IMR-90 (cell line): ENCODE measurements at regions not wholly inside any gene's neighbourhood (a gene's known extent, or its start where the extent isn't known, plus 50 kb on each side); places are given as distances from the start of the nearest gene placed in this dataset.

Source experiments
- ATAC-seq: fragments of 200-7000 bp; cut with Tn5 transposase; 2 replicates; pipeline ENCODE4 v1.9.1; 2020; ENCODE audit warnings: low read depth, mild to moderate bottlenecking, moderate library complexity
- BruUV-seq: library from RNA; stranded (reverse); fragments of 400-500 nt; replicated peaks from 2 replicates; lab custom pipeline; 2021; lab: Mats Ljungman, UMichigan
- CTCF ChIA-PET: fragments of 300-600 bp; formaldehyde crosslinking; extraction: SDS; loops from one replicate; lab custom pipeline; 2021; ENCODE audit warnings: antibody characterized with exemption; lab: Yijun Ruan, JAX
- POLR2A ChIA-PET: fragments of 300-600 bp; sonication (Branson Sonifier 250); formaldehyde crosslinking; loops from one replicate; lab custom pipeline; 2022; ENCODE audit warnings: antibody characterized with exemption; ENCODE audit not compliant: unreplicated experiment; lab: Charles Lee
- DNase-seq: peaks from one replicate; pipeline ENCODE4 v3.0.0; 2013
- H2AFZ ChIP-seq: replicated peaks from 2 replicates; pipeline ENCODE3; 2013; ENCODE audit warnings: low read length, mild to moderate bottlenecking; ENCODE audit not compliant: poor library complexity
- H2AK5ac ChIP-seq: 2 replicates; pipeline ENCODE4 v1.6.1; 2013; ENCODE audit warnings: low read depth, low read length, inconsistent platforms
- H2AK9ac ChIP-seq: replicated peaks from 2 replicates; pipeline ENCODE3; 2013; ENCODE audit warnings: mild to moderate bottlenecking, low read depth, low read length, moderate library complexity; ENCODE audit not compliant: poor library complexity
- H2BK120ac ChIP-seq: 2 replicates; pipeline ENCODE4 v1.6.1; 2013; ENCODE audit warnings: low read depth, low read length, inconsistent platforms
- H2BK15ac ChIP-seq: 3 replicates; pipeline ENCODE4 v1.6.1; 2013; ENCODE audit warnings: low read depth, low read length, inconsistent platforms
- H2BK20ac ChIP-seq: 2 replicates; pipeline ENCODE4 v1.6.1; 2013; ENCODE audit warnings: low read depth, mild to moderate bottlenecking, inconsistent platforms, low read length, moderate library complexity
- H2BK5ac ChIP-seq: 2 replicates; pipeline ENCODE4 v1.6.1; 2013; ENCODE audit warnings: mild to moderate bottlenecking, low read depth, low read length, inconsistent platforms; ENCODE audit not compliant: poor library complexity, severe bottlenecking
- H3K14ac ChIP-seq: replicated peaks from 2 replicates; pipeline ENCODE4 v1.6.1; 2013; ENCODE audit warnings: low read depth, low read length, inconsistent platforms
- H3K18ac ChIP-seq: 2 replicates; pipeline ENCODE4 v1.6.1; 2013; ENCODE audit warnings: low read depth, low read length, control low read depth
- H3K23ac ChIP-seq: 2 replicates; pipeline ENCODE4 v1.6.1; 2013; ENCODE audit warnings: low read depth, low read length, inconsistent platforms
- H3K27ac ChIP-seq: 2 replicates; pipeline ENCODE4 v1.5.1; 2013; ENCODE audit warnings: mild to moderate bottlenecking, control low read depth, low read length; ENCODE audit not compliant: insufficient read depth
- H3K27me3 ChIP-seq: 2 replicates; pipeline ENCODE4 v1.6.1; 2013; ENCODE audit warnings: low read length; ENCODE audit not compliant: control insufficient read depth, insufficient read depth
- H3K36me3 ChIP-seq: 2 replicates; pipeline ENCODE4 v1.6.1; 2013; ENCODE audit warnings: low read length, mixed read lengths; ENCODE audit not compliant: control insufficient read depth, insufficient read depth
- H3K4ac ChIP-seq: 2 replicates; pipeline ENCODE4 v1.6.1; 2013; ENCODE audit warnings: low read depth, low read length, inconsistent platforms
- H3K4me1 ChIP-seq: 2 replicates; pipeline ENCODE4 v1.6.1; 2013; ENCODE audit warnings: low read length, mixed read lengths; ENCODE audit not compliant: control insufficient read depth, insufficient read depth
- H3K4me2 ChIP-seq: 2 replicates; pipeline ENCODE4 v1.6.1; 2013; ENCODE audit warnings: low read depth, mild to moderate bottlenecking, control low read depth, low read length, moderate library complexity
- H3K4me3 ChIP-seq: 2 replicates; pipeline ENCODE4 v1.5.1; 2013; ENCODE audit warnings: low read depth, mild to moderate bottlenecking, control low read depth, low read length, moderate library complexity; ENCODE audit not compliant: insufficient read depth
- H3K56ac ChIP-seq: 2 replicates; pipeline ENCODE4 v1.6.1; 2013; ENCODE audit warnings: low read length, inconsistent platforms; ENCODE audit not compliant: insufficient read depth; ENCODE audit errors: extremely low read depth
- H3K79me1 ChIP-seq, 2 experiments: 2 replicates each; pipeline ENCODE4 v1.6.1; 2013; ENCODE audit warnings: low read length in 2 of 2, inconsistent platforms in 1 of 2, low read depth in 1 of 2
- H3K9ac ChIP-seq: 2 replicates; pipeline ENCODE4 v1.6.1; 2013; ENCODE audit warnings: low read depth, low read length, control low read depth
- H3K9me1 ChIP-seq: 2 replicates; pipeline ENCODE4 v1.6.1; 2013; ENCODE audit warnings: low read length, inconsistent platforms; ENCODE audit not compliant: insufficient read depth
- H3K9me3 ChIP-seq: 2 replicates; pipeline ENCODE4 v1.6.1; 2013; ENCODE audit warnings: low read length; ENCODE audit not compliant: control insufficient read depth, insufficient read depth
- H4K20me1 ChIP-seq: 2 replicates; pipeline ENCODE4 v1.6.1; 2013; ENCODE audit warnings: low read length, inconsistent platforms; ENCODE audit not compliant: insufficient read depth
- H4K5ac ChIP-seq: 2 replicates; pipeline ENCODE4 v1.6.1; 2013; ENCODE audit warnings: mild to moderate bottlenecking, low read depth, low read length, control low read depth
- H4K8ac ChIP-seq, 2 experiments: 2 replicates each; pipeline ENCODE4 v1.6.1; 2013; ENCODE audit warnings: low read depth in 2 of 2, low read length in 2 of 2, control low read depth in 1 of 2, inconsistent platforms in 1 of 2
- H4K91ac ChIP-seq: 2 replicates; pipeline ENCODE4 v1.6.1; 2013; ENCODE audit warnings: low read depth, low read length, inconsistent platforms; ENCODE audit not compliant: insufficient read depth
- CEBPB ChIP-seq: IDR thresholded peaks from 2 replicates; pipeline ENCODE4 v1.6.1; 2012; ENCODE audit warnings: low read depth, low read length, improper control_type of control experiment
- CHD1 ChIP-seq: IDR thresholded peaks from 2 replicates; pipeline ENCODE4 v1.6.1; 2012; ENCODE audit warnings: low read depth, low read length, improper control_type of control experiment
- MXI1 ChIP-seq: IDR thresholded peaks from 2 replicates; pipeline ENCODE4 v1.6.1; 2012; ENCODE audit warnings: low read depth, mild to moderate bottlenecking, low read length, moderate library complexity, borderline replicate concordance
- NFE2L2 ChIP-seq: fragments of 150-350 bp; IDR thresholded peaks from 2 replicates; pipeline ENCODE4 v1.6.1; 2016; ENCODE audit warnings: low read depth, mild to moderate bottlenecking, low read length
- POLR2A ChIP-seq: IDR thresholded peaks from 2 replicates; pipeline ENCODE4 v1.6.1; 2012; ENCODE audit warnings: mild to moderate bottlenecking, low read depth, low read length
- RCOR1 ChIP-seq: IDR thresholded peaks from 2 replicates; pipeline ENCODE4 v1.6.1; 2012; ENCODE audit warnings: mild to moderate bottlenecking, low read length, improper control_type of control experiment; ENCODE audit not compliant: insufficient replicate concordance
- RFX5 ChIP-seq: IDR thresholded peaks from 2 replicates; pipeline ENCODE4 v1.8.0; 2012; ENCODE audit warnings: low read depth, mild to moderate bottlenecking, low read length, moderate library complexity
- WGBS, 2 experiments: methylation state at CpG; one replicate each; pipeline versions ENCODE4 v1.1.5 to v1.1.7; 2013; ENCODE audit warnings: missing lambda C conversion rate in 2 of 2; ENCODE audit not compliant: insufficient read length in 1 of 2; ENCODE audit errors: extremely low coverage in 2 of 2; 5-methylcytosine and 5-hydroxymethylcytosine counted together
- dilution Hi-C: fragments of 300-500 bp; cut with HindIII; formaldehyde crosslinking; loops from one replicate; pipeline ENCODE4 v1.14.3; 2018; ENCODE audit warnings: low sequenced_read_pairs; ENCODE audit not compliant: unreplicated experiment
- in situ Hi-C: fragments of 300-500 bp; cut with MboI; formaldehyde crosslinking; loops from 3 replicates; pipeline ENCODE4 v1.14.3; 2019; ENCODE audit warnings: low sequenced_read_pairs, inconsistent platforms, mixed read lengths
- intact Hi-C: fragments of 100-400 bp; cut with micrococcal nuclease; formaldehyde crosslinking; loops from 2 replicates; pipeline ENCODE4 v1.10.0; 2022
- TF ChIP-seq, protein P1 (sequence below): conservative IDR thresholded peaks from 2 replicates; pipeline ENCODE4 v1.5.1; 2012; ENCODE audit warnings: mild to moderate bottlenecking, low read depth, low read length, improper control_type of control experiment
- TF ChIP-seq, protein P2 (sequence below): fragments of 150-350 bp; IDR thresholded peaks from 2 replicates; pipeline ENCODE4 v1.6.1; 2017; ENCODE audit warnings: mild to moderate bottlenecking, antibody characterized with exemption, low read length, low read depth

DNA sequence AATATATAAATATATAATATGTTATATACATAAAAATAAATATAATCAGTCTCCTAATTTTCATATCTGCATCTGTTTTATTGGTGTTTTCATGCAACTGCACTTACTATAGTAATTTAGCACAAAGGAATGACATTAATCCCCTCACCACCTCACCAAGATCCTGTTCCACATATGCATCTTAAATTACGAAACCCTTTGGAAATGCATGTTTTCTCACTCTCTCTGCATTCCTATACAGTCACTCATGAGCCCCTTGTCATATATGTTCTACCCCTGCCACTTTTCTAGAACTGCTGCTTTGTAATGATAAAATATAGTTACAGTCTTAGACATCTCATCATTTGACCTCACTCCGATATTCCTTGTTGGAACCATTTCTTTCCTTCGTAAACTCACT is 728.7 kb upstream of the SLIT2 start:
- Histone ChIP-seq H3K9me1 (no peaks in the 10 kb centered on the region), H3K36me3 (no peaks in the 10 kb centered on the region), H4K91ac (no peak overlapping the region), H2BK20ac (no peak overlapping the region), H3K9me3 (no peaks in the 10 kb centered on the region), H4K20me1 (no peaks in the 10 kb centered on the region), H4K5ac (no peak overlapping the region), H2AK5ac (no peak overlapping the region), H3K14ac (no peak overlapping the region), H3K27ac (no peak overlapping the region), H2BK120ac (no peak overlapping the region), H2AFZ (no peak overlapping the region), H4K8ac (no peak overlapping the region), H2BK15ac (no peak overlapping the region), H3K4me1 (no peaks in the 10 kb centered on the region), H3K4me2 (no peak overlapping the region), H3K4ac (no peak overlapping the region), H3K4me3 (no peak overlapping the region), H3K23ac (no peak overlapping the region), H3K18ac (no peak overlapping the region), H3K56ac (no peak overlapping the region), H3K27me3 (no peaks in the 10 kb centered on the region), H3K9ac (no peak overlapping the region), H3K79me1 (no peaks in the 10 kb centered on the region), H2BK5ac (no peak overlapping the region), H2AK9ac (no peak overlapping the region)
- ChIA-PET CTCF (no interaction called here), POLR2A (no interaction called here)
- DNase-seq (no peak), ATAC-seq (no peak)
- whole genome bisulfite sequencing, 2 experiments = 90% methylated on average over 2 of the region's 3 CpGs; no CpG with 5 or more reads in 1 of the 2 experiments
- TF ChIP-seq, protein P1, sequence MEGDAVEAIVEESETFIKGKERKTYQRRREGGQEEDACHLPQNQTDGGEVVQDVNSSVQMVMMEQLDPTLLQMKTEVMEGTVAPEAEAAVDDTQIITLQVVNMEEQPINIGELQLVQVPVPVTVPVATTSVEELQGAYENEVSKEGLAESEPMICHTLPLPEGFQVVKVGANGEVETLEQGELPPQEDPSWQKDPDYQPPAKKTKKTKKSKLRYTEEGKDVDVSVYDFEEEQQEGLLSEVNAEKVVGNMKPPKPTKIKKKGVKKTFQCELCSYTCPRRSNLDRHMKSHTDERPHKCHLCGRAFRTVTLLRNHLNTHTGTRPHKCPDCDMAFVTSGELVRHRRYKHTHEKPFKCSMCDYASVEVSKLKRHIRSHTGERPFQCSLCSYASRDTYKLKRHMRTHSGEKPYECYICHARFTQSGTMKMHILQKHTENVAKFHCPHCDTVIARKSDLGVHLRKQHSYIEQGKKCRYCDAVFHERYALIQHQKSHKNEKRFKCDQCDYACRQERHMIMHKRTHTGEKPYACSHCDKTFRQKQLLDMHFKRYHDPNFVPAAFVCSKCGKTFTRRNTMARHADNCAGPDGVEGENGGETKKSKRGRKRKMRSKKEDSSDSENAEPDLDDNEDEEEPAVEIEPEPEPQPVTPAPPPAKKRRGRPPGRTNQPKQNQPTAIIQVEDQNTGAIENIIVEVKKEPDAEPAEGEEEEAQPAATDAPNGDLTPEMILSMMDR = no peak
- TF ChIP-seq RCOR1 (no peak), NFE2L2 (no peak), CEBPB (no peak), RFX5 (no peak), CHD1 (no peak), POLR2A (no peak), MXI1 (no peak)
- TF ChIP-seq, protein P2, sequence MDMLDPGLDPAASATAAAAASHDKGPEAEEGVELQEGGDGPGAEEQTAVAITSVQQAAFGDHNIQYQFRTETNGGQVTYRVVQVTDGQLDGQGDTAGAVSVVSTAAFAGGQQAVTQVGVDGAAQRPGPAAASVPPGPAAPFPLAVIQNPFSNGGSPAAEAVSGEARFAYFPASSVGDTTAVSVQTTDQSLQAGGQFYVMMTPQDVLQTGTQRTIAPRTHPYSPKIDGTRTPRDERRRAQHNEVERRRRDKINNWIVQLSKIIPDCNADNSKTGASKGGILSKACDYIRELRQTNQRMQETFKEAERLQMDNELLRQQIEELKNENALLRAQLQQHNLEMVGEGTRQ = no peak
- dilution Hi-C loops (no loop called here), intact Hi-C loops (no loop called here), in situ Hi-C loops (no loop called here)
- no TSS peak for BruUV-seq
